Heart left ventricle (tissue), 13 donors: ENCODE measurements at regions not wholly inside any gene's neighbourhood (a gene's known extent, or its start where the extent isn't known, plus 50 kb on each side); places are given as distances from the start of the nearest gene placed in this dataset.

Experiments used
- POLR2A ChIP-seq, 2 donors: fragments of 450-650 bp; IDR thresholded peaks; one replicate each; pipeline ENCODE4 v1.6.1; 2017; ENCODE audit warnings: antibody characterized with exemption in 2 of 2, mild to moderate bottlenecking in 2 of 2, moderate library complexity in 2 of 2
- TF ChIP-seq, protein P1 (sequence below), 12 donors: fragments of 200-600 bp; sonication (generic) in 4 of 12; IDR thresholded peaks; one replicate each; pipeline versions ENCODE4 v1.5.0 to v1.8.0; 2018 to 2022; ENCODE audit warnings: antibody characterized with exemption in 12 of 12, mild to moderate bottlenecking in 5 of 12
- donor health status: ischemic (EF 13 %, LVEDD 7.1; RV severe dilation, severe dysfunction).
- donor health status: DM: no; HTN: yes; CAD: no.
- donor health status: DM: no; HTN: no; CAD: no.
- donor health status: ischemic (EF 25% LVEDD 6.9; RV normal size, moderate dysfunction).
- donor health status: ischemic (EF 25% LVEDD 5.7; RV mildly dilated, moderate dysfunction).
- donor health status: ischemic (EF 35%, LVEDD 5.7; RV mildly dilated, moderate dysfunction).
- donor health status: nonischemic (EF 11% LVEDD 7.7; RV severe dilation, severe dysfunction).
- donor health status: DM: yes; HTN: yes; CAD: no.
- donor health status: PGD.
- donor health status: ischemic (EF 29% LVEDD 5.4; RV normal size, mild dysfunction).
- donor health status: nonischemic (EF 23%, LVEDD 6.1; RV moderate dilation, normal function).

DNA sequence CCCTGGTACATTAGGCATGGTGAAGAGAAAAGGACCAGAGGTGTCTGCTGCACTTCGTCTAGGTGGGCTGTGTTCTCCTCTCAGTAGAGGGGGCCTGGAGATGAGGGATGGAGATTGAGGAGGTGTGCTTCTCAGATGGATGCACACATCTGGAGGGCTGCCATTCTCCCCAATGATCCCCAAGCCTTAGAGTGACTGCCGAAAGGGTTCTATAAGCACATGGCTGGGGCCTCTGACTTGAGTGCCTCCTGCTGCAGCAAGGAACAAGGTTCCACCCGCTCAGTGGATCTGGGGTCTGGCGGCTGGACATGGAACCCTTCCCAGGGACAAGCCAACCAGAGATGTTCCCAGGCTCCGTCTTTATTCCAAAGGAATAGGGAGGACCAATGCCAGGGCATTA, 66.8 kb downstream of the CPN2 start:
- TF ChIP-seq, protein P1, sequence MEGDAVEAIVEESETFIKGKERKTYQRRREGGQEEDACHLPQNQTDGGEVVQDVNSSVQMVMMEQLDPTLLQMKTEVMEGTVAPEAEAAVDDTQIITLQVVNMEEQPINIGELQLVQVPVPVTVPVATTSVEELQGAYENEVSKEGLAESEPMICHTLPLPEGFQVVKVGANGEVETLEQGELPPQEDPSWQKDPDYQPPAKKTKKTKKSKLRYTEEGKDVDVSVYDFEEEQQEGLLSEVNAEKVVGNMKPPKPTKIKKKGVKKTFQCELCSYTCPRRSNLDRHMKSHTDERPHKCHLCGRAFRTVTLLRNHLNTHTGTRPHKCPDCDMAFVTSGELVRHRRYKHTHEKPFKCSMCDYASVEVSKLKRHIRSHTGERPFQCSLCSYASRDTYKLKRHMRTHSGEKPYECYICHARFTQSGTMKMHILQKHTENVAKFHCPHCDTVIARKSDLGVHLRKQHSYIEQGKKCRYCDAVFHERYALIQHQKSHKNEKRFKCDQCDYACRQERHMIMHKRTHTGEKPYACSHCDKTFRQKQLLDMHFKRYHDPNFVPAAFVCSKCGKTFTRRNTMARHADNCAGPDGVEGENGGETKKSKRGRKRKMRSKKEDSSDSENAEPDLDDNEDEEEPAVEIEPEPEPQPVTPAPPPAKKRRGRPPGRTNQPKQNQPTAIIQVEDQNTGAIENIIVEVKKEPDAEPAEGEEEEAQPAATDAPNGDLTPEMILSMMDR (IDR thresholded peaks at IDR 0.05) = no peak
- no peak for TF ChIP-seq POLR2A (IDR thresholded peaks at IDR 0.05)
